ENCODE measurements at regions not wholly inside any gene's neighbourhood (a gene's known extent, or its start where the extent isn't known, plus 50 kb on each side); places are given as distances from the start of the nearest gene placed in this dataset.

DNA sequence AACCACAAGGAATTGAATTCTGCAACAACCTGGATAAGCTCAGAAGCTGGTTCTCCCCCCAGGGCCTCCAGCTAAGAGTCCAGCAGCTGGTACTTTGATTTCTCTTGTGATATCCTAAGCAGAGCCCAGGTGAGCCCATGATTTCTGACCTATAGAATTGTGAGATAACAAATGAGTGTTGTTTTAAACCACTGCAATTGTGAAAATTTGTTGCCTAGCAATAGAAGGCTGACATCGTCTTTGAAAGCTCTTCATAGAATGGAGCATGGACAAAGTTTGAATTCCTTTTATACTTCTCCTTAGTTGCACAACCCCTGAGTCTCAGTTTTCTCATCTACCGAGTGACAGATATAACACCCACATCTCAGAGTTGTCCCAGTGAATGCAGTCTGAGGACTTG lies 129.9 kb downstream of the TEX36 start:
- H3K27me3 Mint-ChIP-seq (ENCODE audit: unreplicated experiment), result peaks cover 3% of the 10 kb centered on the region

DNA sequence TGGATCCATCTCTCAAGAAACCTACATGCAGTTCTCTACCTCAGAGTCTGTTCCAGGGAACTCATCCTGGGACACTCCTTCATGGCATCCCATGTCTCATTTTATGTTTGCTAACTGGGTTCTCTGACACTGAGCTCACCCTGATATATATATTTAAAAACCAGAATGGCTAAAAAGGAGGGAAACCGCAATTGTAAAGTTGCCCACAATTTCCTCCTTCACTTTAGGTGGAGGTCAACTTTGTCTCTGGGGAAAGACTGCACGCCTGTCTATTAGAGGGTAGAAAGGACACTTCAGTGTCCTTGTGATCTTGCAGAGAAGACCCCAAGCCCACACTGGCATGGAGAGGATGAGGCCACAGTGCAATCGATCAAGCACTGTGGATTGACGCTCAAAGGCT lies 131.7 kb downstream of the TEX36 start:
- H3K4me1 Mint-ChIP-seq (ENCODE audit: unreplicated experiment), result no peaks in the 10 kb centered on the region
- TF ChIP-seq, protein P1, sequence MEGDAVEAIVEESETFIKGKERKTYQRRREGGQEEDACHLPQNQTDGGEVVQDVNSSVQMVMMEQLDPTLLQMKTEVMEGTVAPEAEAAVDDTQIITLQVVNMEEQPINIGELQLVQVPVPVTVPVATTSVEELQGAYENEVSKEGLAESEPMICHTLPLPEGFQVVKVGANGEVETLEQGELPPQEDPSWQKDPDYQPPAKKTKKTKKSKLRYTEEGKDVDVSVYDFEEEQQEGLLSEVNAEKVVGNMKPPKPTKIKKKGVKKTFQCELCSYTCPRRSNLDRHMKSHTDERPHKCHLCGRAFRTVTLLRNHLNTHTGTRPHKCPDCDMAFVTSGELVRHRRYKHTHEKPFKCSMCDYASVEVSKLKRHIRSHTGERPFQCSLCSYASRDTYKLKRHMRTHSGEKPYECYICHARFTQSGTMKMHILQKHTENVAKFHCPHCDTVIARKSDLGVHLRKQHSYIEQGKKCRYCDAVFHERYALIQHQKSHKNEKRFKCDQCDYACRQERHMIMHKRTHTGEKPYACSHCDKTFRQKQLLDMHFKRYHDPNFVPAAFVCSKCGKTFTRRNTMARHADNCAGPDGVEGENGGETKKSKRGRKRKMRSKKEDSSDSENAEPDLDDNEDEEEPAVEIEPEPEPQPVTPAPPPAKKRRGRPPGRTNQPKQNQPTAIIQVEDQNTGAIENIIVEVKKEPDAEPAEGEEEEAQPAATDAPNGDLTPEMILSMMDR (IDR thresholded peaks at IDR 0.05; ENCODE audit: unreplicated experiment), result no peak
- no peak overlapping the region for H3K4me3 Mint-ChIP-seq (ENCODE audit: unreplicated experiment)
- H3K9me3 Mint-ChIP-seq (ENCODE audit: unreplicated experiment), result no peaks in the 10 kb centered on the region
- H3K36me3 Mint-ChIP-seq (ENCODE audit: low read depth, unreplicated experiment), result no peaks in the 10 kb centered on the region
- H3K27me3 Mint-ChIP-seq (ENCODE audit: unreplicated experiment), result peaks cover 5% of the 10 kb centered on the region
- no peak for DNase-seq (ENCODE audit: low spot score)
- H3K27ac Mint-ChIP-seq (ENCODE audit: unreplicated experiment), result no peak overlapping the region

More for the DNA sequence above, 129.9 kb downstream of the TEX36 start:
- Mint-ChIP-seq H3K9me3 (ENCODE audit: unreplicated experiment) (no peaks in the 10 kb centered on the region), H3K36me3 (ENCODE audit: low read depth, unreplicated experiment) (no peaks in the 10 kb centered on the region), H3K4me3 (ENCODE audit: unreplicated experiment) (no peak overlapping the region), H3K27ac (ENCODE audit: unreplicated experiment) (no peak overlapping the region), H3K4me1 (ENCODE audit: unreplicated experiment) (no peaks in the 10 kb centered on the region)
- TF ChIP-seq, protein P1 (IDR thresholded peaks at IDR 0.05; ENCODE audit: unreplicated experiment), result no peak
- DNase-seq (ENCODE audit: low spot score), result no peak

DNA sequence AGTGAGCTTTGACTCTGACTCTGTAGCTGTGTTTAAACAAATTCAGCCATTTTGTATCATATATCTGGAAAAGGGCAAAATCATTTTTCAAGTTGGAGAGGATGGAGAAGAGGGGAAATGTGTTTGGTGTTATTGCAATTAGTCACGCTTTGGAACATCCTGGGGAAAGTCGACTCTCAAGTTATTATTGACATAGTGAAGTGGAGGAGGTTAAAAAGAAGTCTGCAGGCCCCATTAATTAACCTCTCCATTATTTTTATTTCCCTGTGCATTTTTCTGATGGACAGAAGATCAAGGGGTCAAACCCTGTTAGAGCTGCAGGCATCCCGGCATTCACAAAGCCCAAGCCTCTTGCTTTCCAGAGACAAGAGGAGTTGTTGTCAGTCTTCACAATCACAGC lies 132.6 kb downstream of the TEX36 start:
- no peaks in the 10 kb centered on the region for H3K36me3 Mint-ChIP-seq (ENCODE audit: low read depth, unreplicated experiment)
- TF ChIP-seq, protein P1 (IDR thresholded peaks at IDR 0.05; ENCODE audit: unreplicated experiment), result no peak
- no peak for DNase-seq (ENCODE audit: low spot score)

DNA sequence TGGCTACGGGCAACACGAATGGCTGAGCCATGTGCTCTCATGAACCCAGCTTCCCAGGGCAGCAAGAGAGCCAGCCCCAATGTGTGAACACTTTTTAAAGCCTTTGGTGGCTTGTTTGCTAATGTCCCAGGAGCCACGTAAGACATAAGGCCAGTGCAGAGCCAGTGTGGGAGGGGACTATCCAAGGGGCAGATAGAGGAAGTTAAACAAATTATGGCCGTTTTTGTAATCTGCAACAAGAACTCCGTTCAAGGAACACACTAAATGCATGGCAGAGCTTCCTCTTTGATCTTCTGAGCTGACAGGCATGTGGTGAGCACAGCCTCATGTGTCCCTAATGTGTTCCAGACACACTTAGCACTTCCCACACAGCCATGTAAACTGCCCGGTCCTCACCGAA lies 133.3 kb downstream of the TEX36 start:
- Mint-ChIP-seq H3K36me3 (ENCODE audit: low read depth, unreplicated experiment) (no peaks in the 10 kb centered on the region), H3K27ac (ENCODE audit: unreplicated experiment) (no peak overlapping the region)

More for the DNA sequence above, 132.6 kb downstream of the TEX36 start:
- Mint-ChIP-seq H3K9me3 (ENCODE audit: unreplicated experiment) (no peaks in the 10 kb centered on the region), H3K27ac (ENCODE audit: unreplicated experiment) (no peak overlapping the region), H3K4me1 (ENCODE audit: unreplicated experiment) (no peaks in the 10 kb centered on the region), H3K27me3 (ENCODE audit: unreplicated experiment) (peaks cover 5% of the 10 kb centered on the region), H3K4me3 (ENCODE audit: unreplicated experiment) (no peak overlapping the region)

DNA sequence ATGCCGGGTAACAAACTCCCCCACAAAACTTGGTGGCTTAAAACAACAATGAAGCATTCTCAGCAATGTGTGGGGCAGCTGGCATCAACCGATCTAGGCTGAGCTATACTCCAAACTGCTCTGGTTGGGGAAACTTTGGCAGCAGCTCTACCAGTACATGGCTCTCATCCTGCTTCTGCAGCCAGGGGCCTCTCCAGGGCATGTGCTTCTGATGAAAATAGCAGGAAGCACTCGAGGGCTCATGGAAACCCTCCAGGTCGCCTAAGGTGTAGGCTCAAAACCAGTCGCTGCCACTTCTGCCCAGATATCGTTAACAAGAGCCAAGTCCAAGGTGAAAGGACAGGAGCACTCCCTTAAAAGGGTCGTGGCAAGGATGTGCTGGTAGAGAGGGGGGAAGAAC lies 134.1 kb downstream of the TEX36 start:
- H3K4me1 Mint-ChIP-seq (ENCODE audit: unreplicated experiment), result no peaks in the 10 kb centered on the region
- TF ChIP-seq, protein P1 (IDR thresholded peaks at IDR 0.05; ENCODE audit: unreplicated experiment), result no peak
- no peak overlapping the region for H3K27ac Mint-ChIP-seq (ENCODE audit: unreplicated experiment)
- DNase-seq (ENCODE audit: low spot score), result no peak
- no peaks in the 10 kb centered on the region for H3K9me3 Mint-ChIP-seq (ENCODE audit: unreplicated experiment)
- H3K27me3 Mint-ChIP-seq (ENCODE audit: unreplicated experiment), result peaks cover 5% of the 10 kb centered on the region
- no peaks in the 10 kb centered on the region for H3K36me3 Mint-ChIP-seq (ENCODE audit: low read depth, unreplicated experiment)
- H3K4me3 Mint-ChIP-seq (ENCODE audit: unreplicated experiment), result no peak overlapping the region

More for the DNA sequence above, 133.3 kb downstream of the TEX36 start:
- no peaks in the 10 kb centered on the region for H3K9me3 Mint-ChIP-seq (ENCODE audit: unreplicated experiment)
- H3K4me3 Mint-ChIP-seq (ENCODE audit: unreplicated experiment), result no peak overlapping the region
- no peak for DNase-seq (ENCODE audit: low spot score)
- no peaks in the 10 kb centered on the region for H3K4me1 Mint-ChIP-seq (ENCODE audit: unreplicated experiment)
- TF ChIP-seq, protein P1 (IDR thresholded peaks at IDR 0.05; ENCODE audit: unreplicated experiment), result no peak
- peaks cover 5% of the 10 kb centered on the region for H3K27me3 Mint-ChIP-seq (ENCODE audit: unreplicated experiment)

All from endothelial cell (in vitro differentiated cells).